IPS DF 6.9 (cell line): ENCODE measurements at regions not wholly inside any gene's neighbourhood (a gene's known extent, or its start where the extent isn't known, plus 50 kb on each side); places are given as distances from the start of the nearest gene placed in this dataset.

ENCODE experiments used
- DNase-seq: peaks from one replicate; pipeline ENCODE4 v3.0.0-alpha.2; 2013; ENCODE audit warnings: low read depth, low spot score
- H3K27ac ChIP-seq: one replicate; pipeline ENCODE4 v1.5.1; 2013; ENCODE audit warnings: low read length, control low read depth
- H3K27me3 ChIP-seq: 2 replicates; pipeline ENCODE4 v1.6.1; 2013; ENCODE audit warnings: mild to moderate bottlenecking, low read length; ENCODE audit not compliant: control insufficient read depth, insufficient read depth
- H3K36me3 ChIP-seq: 2 replicates; pipeline ENCODE4 v1.6.1; 2013; ENCODE audit warnings: low read length; ENCODE audit not compliant: control insufficient read depth, insufficient read depth
- H3K4me1 ChIP-seq: 2 replicates; pipeline ENCODE4 v1.6.1; 2013; ENCODE audit warnings: low read length; ENCODE audit not compliant: control insufficient read depth, insufficient read depth
- H3K4me3 ChIP-seq: 2 replicates; pipeline ENCODE4 v1.5.1; 2013; ENCODE audit warnings: mild to moderate bottlenecking, low read length
- H3K9me3 ChIP-seq: 2 replicates; pipeline ENCODE4 v1.6.1; 2013; ENCODE audit warnings: low read length, inconsistent platforms; ENCODE audit not compliant: control insufficient read depth, insufficient read depth
- WGBS: extraction: QIAGEN DNeasy Blood & Tissue Kit; methylation state at CpG from one replicate; pipeline ENCODE4 v1.1.7; 2013; ENCODE audit warnings: mixed read lengths, missing lambda C conversion rate; ENCODE audit not compliant: insufficient read length, insufficient coverage; 5-methylcytosine and 5-hydroxymethylcytosine counted together

GRCh38 chr3:102301155-102301880 is 133.5 kb upstream of the ZPLD1 start:
- WGBS: no CpG with 5 or more reads among the region's 4 CpGs
- Histone ChIP-seq H3K9me3 (no peaks in the 10 kb centered on the region), H3K27ac (no peak overlapping the region), H3K4me1 (no peaks in the 10 kb centered on the region), H3K4me3 (no peak overlapping the region), H3K36me3 (no peaks in the 10 kb centered on the region), H3K27me3 (no peaks in the 10 kb centered on the region)
- no peak for DNase-seq

GRCh38 chr3:102302020-102302419 is 132.8 kb upstream of the ZPLD1 start:
- Histone ChIP-seq H3K4me3 (no peak overlapping the region), H3K27me3 (no peaks in the 10 kb centered on the region), H3K9me3 (no peaks in the 10 kb centered on the region), H3K4me1 (no peaks in the 10 kb centered on the region), H3K27ac (no peak overlapping the region), H3K36me3 (no peaks in the 10 kb centered on the region)
- no peak for DNase-seq
- WGBS: no CpG with 5 or more reads among the region's 2 CpGs

DNA sequence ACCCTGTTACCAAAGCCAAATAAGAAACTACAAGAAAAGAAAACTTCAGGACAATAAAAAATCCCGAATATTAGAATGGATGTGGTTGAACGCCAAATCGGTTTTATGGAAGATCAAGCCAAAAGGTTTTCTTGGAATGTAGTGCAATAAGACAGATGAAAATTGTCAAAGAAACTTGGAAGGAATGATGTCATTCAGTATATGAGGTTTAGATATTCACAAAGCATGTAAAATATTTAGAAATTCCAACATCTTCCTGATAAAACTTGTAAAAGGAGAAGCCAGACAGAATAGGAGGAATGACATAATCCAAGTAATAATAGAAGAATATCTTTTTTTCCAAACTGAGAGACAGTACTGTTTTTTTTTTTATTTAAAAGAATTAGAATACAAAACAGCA is 130.3 kb upstream of the ZPLD1 start:
- Histone ChIP-seq H3K27me3 (no peaks in the 10 kb centered on the region), H3K9me3 (no peaks in the 10 kb centered on the region), H3K27ac (no peak overlapping the region), H3K4me1 (no peaks in the 10 kb centered on the region), H3K4me3 (no peak overlapping the region), H3K36me3 (no peaks in the 10 kb centered on the region)
- DNase-seq: no peak
- WGBS: no CpG with 5 or more reads among the region's 3 CpGs

DNA sequence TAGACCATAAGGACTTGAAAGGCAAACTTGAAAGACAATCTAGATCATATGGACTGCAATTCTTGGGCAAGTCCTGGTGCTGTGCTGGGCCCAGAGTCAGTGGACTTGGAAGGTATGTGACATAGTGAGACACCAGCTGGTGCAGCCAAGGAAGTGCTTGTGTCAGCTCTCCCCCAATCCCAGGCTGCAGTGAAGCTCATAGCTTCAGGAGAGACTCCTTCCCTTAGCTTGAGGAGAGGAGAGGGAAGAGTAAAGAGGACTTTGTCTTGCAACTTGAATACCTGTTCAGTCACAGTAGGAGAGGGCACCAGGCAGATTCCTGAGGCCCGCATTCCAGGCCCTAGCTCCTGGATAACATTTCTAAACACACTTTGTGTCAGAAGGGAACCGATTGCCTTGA is 127.4 kb upstream of the ZPLD1 start:
- no CpG with 5 or more reads among the region's 2 CpGs for WGBS
- H3K9me3 ChIP-seq: no peaks in the 10 kb centered on the region
- H3K27ac ChIP-seq: no peak overlapping the region
- H3K36me3 ChIP-seq: no peaks in the 10 kb centered on the region
- H3K4me3 ChIP-seq: no peak overlapping the region
- H3K27me3 ChIP-seq: no peaks in the 10 kb centered on the region
- no peak for DNase-seq
- no peaks in the 10 kb centered on the region for H3K4me1 ChIP-seq

- Histone ChIP-seq H3K27me3 (no peaks in the 10 kb centered on the region), H3K9me3 (no peaks in the 10 kb centered on the region), H3K27ac (no peak overlapping the region), H3K36me3 (no peaks in the 10 kb centered on the region), H3K4me3 (no peak overlapping the region), H3K4me1 (no peaks in the 10 kb centered on the region)
- WGBS: no CpG with 5 or more reads among the region's 1 CpG
- DNase-seq: no peak
These were observed 105.7 kb upstream of the ZPLD1 start for GRCh38 chr3:102329066-102329465.

- no peaks in the 10 kb centered on the region for H3K36me3 ChIP-seq
- DNase-seq: no peak
- no CpG with 5 or more reads among the region's 1 CpG for WGBS
- no peaks in the 10 kb centered on the region for H3K4me1 ChIP-seq
- no peaks in the 10 kb centered on the region for H3K9me3 ChIP-seq
- no peak overlapping the region for H3K4me3 ChIP-seq
- no peaks in the 10 kb centered on the region for H3K27me3 ChIP-seq
- H3K27ac ChIP-seq: no peak overlapping the region
These were observed 105.3 kb upstream of the ZPLD1 start for GRCh38 chr3:102329561-102329960.

GRCh38 chr3:102332205-102332604 is 102.6 kb upstream of the ZPLD1 start:
- Histone ChIP-seq H3K4me1 (no peaks in the 10 kb centered on the region), H3K36me3 (no peaks in the 10 kb centered on the region), H3K9me3 (no peaks in the 10 kb centered on the region), H3K4me3 (no peak overlapping the region), H3K27me3 (no peaks in the 10 kb centered on the region), H3K27ac (no peak overlapping the region)
- WGBS: no CpG with 5 or more reads among the region's 1 CpG
- no peak for DNase-seq

DNA sequence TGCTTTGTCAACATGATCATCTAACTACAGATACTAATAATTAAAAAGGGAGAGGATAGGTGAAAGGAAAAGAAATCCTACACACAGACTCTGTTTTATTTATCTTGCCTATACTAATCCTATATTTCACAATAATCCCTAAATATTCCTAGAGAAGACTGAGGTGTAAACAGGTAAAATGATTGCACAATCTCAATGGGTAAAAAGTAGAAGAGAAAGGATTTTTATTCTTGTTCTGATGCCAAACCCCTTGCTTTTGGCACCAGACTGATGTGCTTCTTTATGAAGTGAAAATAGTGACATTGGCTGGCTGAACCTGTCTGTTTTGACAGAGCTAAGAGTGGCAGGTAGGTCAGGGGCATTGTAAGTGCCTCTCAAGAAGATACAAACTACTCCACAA is 101.9 kb upstream of the ZPLD1 start:
- no peaks in the 10 kb centered on the region for H3K27me3 ChIP-seq
- no peak overlapping the region for H3K4me3 ChIP-seq
- no peaks in the 10 kb centered on the region for H3K9me3 ChIP-seq
- no peaks in the 10 kb centered on the region for H3K36me3 ChIP-seq
- no peak overlapping the region for H3K27ac ChIP-seq
- no peaks in the 10 kb centered on the region for H3K4me1 ChIP-seq
- DNase-seq: no peak

DNA sequence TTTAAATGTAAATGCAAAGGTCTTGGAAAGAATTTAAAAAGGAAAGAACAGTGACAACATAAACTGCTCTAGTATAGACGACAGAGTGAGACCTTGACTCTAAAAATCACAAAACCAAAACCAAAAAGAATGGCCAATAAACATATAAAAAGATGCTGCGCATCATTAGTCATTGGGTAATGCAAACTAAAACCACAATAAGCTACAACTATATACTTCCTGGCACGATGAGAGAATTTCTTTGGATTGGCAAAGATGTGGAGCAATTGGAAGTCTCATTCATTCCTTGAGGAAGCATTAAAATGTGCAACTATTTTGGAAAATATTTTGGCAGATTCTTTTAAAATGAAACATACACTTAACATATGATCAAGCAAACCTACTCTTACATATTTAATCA is 98.7 kb upstream of the ZPLD1 start:
- H3K9me3 ChIP-seq: no peaks in the 10 kb centered on the region
- no peak for DNase-seq
- H3K27me3 ChIP-seq: no peaks in the 10 kb centered on the region
- no peak overlapping the region for H3K27ac ChIP-seq
- H3K4me3 ChIP-seq: no peak overlapping the region
- no peaks in the 10 kb centered on the region for H3K4me1 ChIP-seq
- no CpG with 5 or more reads among the region's 3 CpGs for WGBS
- H3K36me3 ChIP-seq: no peaks in the 10 kb centered on the region

DNA sequence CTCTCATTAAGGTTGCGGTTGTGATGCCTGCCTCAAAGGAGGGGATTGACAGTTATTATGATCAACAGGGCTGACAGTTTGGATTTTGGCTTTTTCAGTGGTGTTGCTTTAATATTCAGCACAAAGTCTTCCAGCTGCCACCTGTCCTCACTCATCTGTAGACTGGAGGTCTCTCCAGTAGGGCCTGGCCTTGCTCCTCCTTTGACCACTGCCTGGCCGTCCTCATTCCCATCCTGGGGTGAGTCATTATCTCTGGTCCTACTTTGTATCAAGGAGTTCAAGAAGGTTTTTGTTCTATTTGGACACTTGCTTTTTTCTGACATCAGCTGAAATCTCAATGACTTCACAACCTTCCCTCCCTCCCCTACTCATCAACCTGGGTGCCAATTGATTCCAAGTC is 95.1 kb upstream of the ZPLD1 start:
- no CpG with 5 or more reads among the region's 2 CpGs for WGBS
- H3K36me3 ChIP-seq: no peaks in the 10 kb centered on the region

GRCh38 chr3:102346897-102347296 is 87.9 kb upstream of the ZPLD1 start:
- Histone ChIP-seq H3K9me3 (no peaks in the 10 kb centered on the region), H3K27me3 (no peaks in the 10 kb centered on the region), H3K4me3 (no peak overlapping the region), H3K36me3 (no peaks in the 10 kb centered on the region), H3K27ac (no peak overlapping the region), H3K4me1 (no peaks in the 10 kb centered on the region)
- no peak for DNase-seq

More for the DNA sequence above, 95.1 kb upstream of the ZPLD1 start:
- Histone ChIP-seq H3K4me1 (no peaks in the 10 kb centered on the region), H3K27me3 (no peaks in the 10 kb centered on the region), H3K27ac (no peak overlapping the region), H3K9me3 (no peaks in the 10 kb centered on the region), H3K4me3 (no peak overlapping the region)
- DNase-seq: no peak
